Effector memory CD8-positive, alpha-beta T cell (primary cell): ENCODE measurements at regions not wholly inside any gene's neighbourhood (a gene's known extent, or its start where the extent isn't known, plus 50 kb on each side); places are given as distances from the start of the nearest gene placed in this dataset.

Experiments used
- ATAC-seq: fragments of 150-1000 bp; cut with Tn5 transposase; replicated peaks from 2 replicates; pipeline ENCODE4 v1.10.0; 2021; ENCODE audit warnings: mild to moderate bottlenecking, moderate library complexity
- DNase-seq, 3 experiments: peaks; one replicate each; pipeline ENCODE4 v3.0.0; 2021
- H3K27ac Mint-ChIP-seq, 2 donors: one replicate each; pipeline ENCODE4 v1.8.0; 2022; ENCODE audit warnings: mild to moderate bottlenecking in 2 of 2, mixed read lengths in 2 of 2, moderate library complexity in 2 of 2
- H3K27me3 Mint-ChIP-seq, 2 donors: one replicate each; pipeline ENCODE4 v1.8.0; 2022; ENCODE audit warnings: mixed read lengths in 2 of 2
- H3K36me3 Mint-ChIP-seq: one replicate; pipeline ENCODE4 v1.8.0; 2022; ENCODE audit warnings: mild to moderate bottlenecking, moderate library complexity, mixed read lengths; ENCODE audit not compliant: insufficient read depth
- H3K4me1 Mint-ChIP-seq, 2 donors: one replicate each; pipeline ENCODE4 v1.8.0; 2022; ENCODE audit warnings: low read depth in 2 of 2, mixed read lengths in 2 of 2
- H3K4me3 Mint-ChIP-seq, 2 donors: one replicate each; pipeline ENCODE4 v1.8.0; 2022; ENCODE audit warnings: mild to moderate bottlenecking in 2 of 2, mixed read lengths in 2 of 2, moderate library complexity in 2 of 2
- H3K9me3 Mint-ChIP-seq, 2 donors: one replicate each; pipeline ENCODE4 v1.8.0; 2022; ENCODE audit warnings: mixed read lengths in 2 of 2

DNA sequence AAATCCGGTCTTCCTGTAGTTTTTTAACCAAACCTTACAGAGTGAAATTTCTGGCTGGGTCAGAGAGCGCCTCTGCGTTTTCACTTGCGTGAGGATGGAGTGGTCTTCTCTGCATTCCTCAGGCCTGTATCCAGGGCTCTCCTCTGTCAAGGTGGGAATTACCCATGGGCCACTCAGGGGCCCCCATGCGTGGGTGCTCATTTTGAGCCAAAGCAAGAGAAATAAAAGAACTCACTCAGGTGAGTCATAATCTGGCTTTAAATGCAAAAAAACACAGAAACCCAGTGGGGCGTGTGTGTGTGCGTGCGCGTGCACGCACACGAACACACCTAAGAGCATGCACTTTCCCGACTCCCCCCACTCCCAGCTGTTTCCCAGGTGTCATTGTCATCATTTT lies 104.0 kb upstream of the PWP1 start:
- Mint-ChIP-seq H3K27me3 (peaks cover 0 to 4% of the 10 kb centered on the region in 2 donors), H3K36me3 (peaks cover 4% of the 10 kb centered on the region), H3K27ac (no peak overlapping the region), H3K9me3 (peaks cover 0 to 3% of the 10 kb centered on the region in 2 donors), H3K4me3 (no peak overlapping the region), H3K4me1 (peaks cover 0 to 6% of the 10 kb centered on the region in 2 donors)
- DNase-seq: no peak
- ATAC-seq: no peak

DNA sequence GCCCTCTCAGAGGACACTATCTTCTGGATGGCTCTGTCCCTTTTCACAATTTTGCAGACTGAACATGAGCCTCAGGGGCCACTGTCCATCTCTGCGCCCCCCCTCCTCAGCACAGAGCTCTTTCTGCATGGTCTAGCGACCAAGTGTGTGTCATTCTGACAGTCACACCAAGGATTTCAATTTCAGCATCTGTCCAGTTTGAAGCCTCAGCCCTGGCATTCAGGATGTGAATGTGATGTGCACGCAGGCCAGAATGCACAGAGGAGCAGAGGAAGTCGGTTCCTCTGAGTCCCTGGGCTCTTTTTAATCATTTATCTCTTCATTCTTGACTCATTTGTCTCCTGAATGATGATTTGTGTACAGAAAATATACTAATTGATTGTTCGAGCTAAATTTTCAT lies 102.0 kb upstream of the PWP1 start:
- no peak for DNase-seq
- H3K4me1 Mint-ChIP-seq: peaks cover 0 to 4% of the 10 kb centered on the region in 2 donors
- peaks cover 0 to 12% of the 10 kb centered on the region in 2 donors for H3K9me3 Mint-ChIP-seq
- H3K27ac Mint-ChIP-seq: no peak overlapping the region
- H3K36me3 Mint-ChIP-seq: peaks cover 4% of the 10 kb centered on the region
- peaks cover 0 to 13% of the 10 kb centered on the region in 2 donors for H3K27me3 Mint-ChIP-seq
- H3K4me3 Mint-ChIP-seq: no peak overlapping the region
- ATAC-seq: no peak

DNA sequence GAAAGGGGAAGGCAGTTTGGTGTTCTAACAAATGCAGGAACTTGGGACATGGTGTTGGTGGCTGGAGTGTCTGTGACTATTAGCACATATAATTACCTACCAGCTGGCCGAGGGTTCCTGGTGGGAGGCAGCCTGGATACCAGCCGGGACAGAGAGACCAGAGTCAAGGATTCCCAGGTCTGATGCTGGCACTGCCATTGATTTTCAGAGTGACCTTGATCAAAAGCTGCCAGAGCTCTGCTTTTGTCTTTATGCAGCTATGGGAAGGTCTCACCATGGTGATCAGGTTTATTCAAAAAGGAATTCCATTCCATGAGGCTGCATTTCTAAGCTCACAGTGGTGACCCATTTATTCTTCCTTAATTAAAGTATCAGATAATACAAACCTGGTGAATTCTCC lies 101.0 kb upstream of the PWP1 start:
- H3K27ac Mint-ChIP-seq: no peak overlapping the region
- peaks cover 0 to 4% of the 10 kb centered on the region in 2 donors for H3K4me1 Mint-ChIP-seq
- H3K4me3 Mint-ChIP-seq: no peak overlapping the region
- ATAC-seq (no peak), DNase-seq (no peak)
- H3K36me3 Mint-ChIP-seq: no peaks in the 10 kb centered on the region
- peaks cover 0 to 12% of the 10 kb centered on the region in 2 donors for H3K9me3 Mint-ChIP-seq
- H3K27me3 Mint-ChIP-seq: peaks cover 0 to 13% of the 10 kb centered on the region in 2 donors

DNA sequence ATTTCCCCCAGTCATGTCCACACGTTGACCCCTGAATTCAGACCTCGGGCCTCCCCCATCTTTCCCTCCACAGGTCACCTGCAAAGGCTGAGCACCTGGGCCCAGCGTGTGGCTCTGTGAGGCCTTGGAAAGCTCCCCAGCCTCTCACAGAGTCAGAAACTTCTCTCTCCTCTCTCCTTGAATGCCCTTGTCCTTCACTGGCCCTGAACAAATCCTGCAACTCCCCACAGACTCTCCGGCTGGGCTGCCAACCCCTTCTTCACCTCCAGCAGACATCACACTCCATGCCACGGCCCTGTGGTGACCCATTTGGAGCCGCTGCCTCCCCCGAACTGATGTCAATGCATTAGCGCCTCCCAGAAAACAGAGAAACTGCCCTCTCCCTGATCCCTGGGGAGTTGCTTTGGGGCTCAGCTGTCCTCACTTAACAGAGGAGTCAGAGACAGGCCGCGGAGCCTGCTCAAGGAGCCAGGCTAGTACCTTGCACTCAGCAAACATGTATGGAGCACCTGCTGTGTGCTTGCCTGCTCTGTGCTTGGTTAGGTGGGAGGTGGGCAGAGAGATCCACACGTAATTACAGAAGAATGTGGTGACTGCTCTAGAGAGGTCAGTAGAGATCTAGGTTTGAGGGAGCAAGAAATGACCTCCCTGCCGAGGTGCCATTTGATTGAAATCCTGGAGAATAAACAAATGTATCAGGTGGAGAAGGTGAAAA lies 99.2 kb upstream of the PWP1 start:
- Mint-ChIP-seq H3K36me3 (no peaks in the 10 kb centered on the region), H3K4me3 (no peak overlapping the region), H3K27ac (no peak overlapping the region), H3K4me1 (peaks cover 0 to 4% of the 10 kb centered on the region in 2 donors), H3K9me3 (peaks cover 1 to 12% of the 10 kb centered on the region in 2 donors), H3K27me3 (peaks cover 0 to 13% of the 10 kb centered on the region in 2 donors)
- no peak for ATAC-seq
- DNase-seq: no peak

DNA sequence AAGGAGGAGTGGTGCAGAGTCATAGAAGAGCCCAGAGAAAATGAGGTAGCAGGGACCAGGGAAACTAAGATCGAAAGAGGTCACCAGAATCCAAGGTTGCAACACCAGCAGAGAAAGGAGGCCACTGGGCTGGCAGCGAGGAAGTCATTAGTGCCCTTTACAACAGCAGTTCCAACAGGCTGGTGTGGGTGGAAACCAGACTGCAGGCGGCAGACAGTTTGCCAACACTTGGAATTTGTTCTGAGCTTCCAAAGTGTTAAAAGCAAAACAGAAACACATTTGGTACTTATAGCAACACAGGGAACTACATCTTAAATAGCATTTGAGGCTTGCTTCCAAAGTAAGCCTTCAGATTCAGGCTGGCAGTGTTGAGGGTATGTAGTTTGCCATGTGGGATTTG lies 95.2 kb upstream of the PWP1 start:
- Mint-ChIP-seq H3K27me3 (peaks cover 0 to 13% of the 10 kb centered on the region in 2 donors), H3K27ac (no peak overlapping the region), H3K4me3 (no peak overlapping the region)

DNA sequence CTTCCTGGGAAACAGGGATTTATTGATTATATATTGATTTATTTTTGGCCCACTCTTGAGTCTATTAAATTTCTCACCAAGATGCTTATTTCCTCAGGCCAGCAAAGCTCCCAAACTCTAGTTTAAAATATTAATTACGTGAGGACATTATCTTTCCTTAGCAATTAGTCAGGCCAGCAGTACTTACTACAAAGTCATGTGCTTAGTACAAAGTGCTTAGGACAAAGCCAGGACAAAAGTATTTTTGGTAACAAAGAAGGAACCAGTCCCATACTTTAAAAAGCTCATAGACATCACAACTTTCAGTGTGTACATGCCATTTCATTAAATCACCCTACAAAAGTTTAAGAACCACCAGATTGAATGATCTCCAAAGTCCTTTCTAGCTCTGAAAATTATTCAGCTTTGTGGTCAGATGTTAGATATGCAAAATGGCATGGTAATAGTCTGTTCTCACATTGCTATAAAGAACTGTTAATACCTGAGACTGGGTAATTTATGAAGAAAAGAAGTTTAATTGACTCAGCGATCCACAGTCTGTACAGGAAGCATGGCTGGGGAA lies 94.7 kb upstream of the PWP1 start:
- no peak for DNase-seq
- H3K4me1 Mint-ChIP-seq: no peaks in the 10 kb centered on the region
- H3K36me3 Mint-ChIP-seq: peaks cover under 1% of the 10 kb centered on the region
- ATAC-seq: no peak
- H3K27me3 Mint-ChIP-seq: peaks cover 0 to 13% of the 10 kb centered on the region in 2 donors
- no peak overlapping the region for H3K4me3 Mint-ChIP-seq
- peaks cover 1 to 12% of the 10 kb centered on the region in 2 donors for H3K9me3 Mint-ChIP-seq
- H3K27ac Mint-ChIP-seq: no peak overlapping the region

More for the DNA sequence above, 95.2 kb upstream of the PWP1 start:
- Mint-ChIP-seq H3K36me3 (no peaks in the 10 kb centered on the region), H3K4me1 (no peaks in the 10 kb centered on the region), H3K9me3 (peaks cover 1 to 12% of the 10 kb centered on the region in 2 donors)
- DNase-seq (no peak), ATAC-seq (no peak)

DNA sequence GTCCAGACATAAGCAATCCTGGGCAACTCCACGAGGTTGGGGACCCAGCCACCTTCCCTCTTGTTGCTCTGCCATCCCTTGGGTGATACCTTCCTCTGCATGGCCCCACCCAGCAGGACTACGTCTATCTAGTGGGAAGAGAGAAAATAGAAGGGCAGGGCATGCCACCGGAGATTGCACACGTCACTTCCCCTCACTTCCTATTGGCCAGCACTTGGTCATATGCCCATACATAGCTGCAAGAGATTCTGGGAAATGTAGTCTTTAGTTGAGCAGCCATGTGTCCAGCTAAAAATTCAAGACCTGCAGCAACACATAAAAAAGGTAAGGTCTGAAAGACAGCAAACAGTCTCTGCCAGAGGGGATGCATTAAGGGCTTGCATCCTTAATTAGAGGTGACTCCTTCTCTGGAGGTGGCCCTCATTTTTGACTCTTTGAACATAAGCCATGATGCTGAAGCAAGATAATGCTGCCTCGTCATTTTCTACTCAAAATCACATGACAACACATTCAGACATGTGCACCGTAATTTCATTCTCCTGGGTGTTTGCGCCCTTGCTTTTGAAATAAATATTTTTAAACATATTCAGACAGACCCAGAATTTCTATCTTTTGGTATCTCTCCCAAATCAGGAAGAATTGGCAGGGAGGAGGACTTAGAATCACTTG lies 91.8 kb upstream of the PWP1 start:
- DNase-seq: no peak
- no peak for ATAC-seq
- no peaks in the 10 kb centered on the region for H3K4me1 Mint-ChIP-seq
- peaks cover 3% of the 10 kb centered on the region for H3K36me3 Mint-ChIP-seq
- no peak overlapping the region for H3K4me3 Mint-ChIP-seq
- H3K27me3 Mint-ChIP-seq: no peaks in the 10 kb centered on the region
- H3K9me3 Mint-ChIP-seq: peaks cover 0 to 1% of the 10 kb centered on the region in 2 donors
- no peak overlapping the region for H3K27ac Mint-ChIP-seq

DNA sequence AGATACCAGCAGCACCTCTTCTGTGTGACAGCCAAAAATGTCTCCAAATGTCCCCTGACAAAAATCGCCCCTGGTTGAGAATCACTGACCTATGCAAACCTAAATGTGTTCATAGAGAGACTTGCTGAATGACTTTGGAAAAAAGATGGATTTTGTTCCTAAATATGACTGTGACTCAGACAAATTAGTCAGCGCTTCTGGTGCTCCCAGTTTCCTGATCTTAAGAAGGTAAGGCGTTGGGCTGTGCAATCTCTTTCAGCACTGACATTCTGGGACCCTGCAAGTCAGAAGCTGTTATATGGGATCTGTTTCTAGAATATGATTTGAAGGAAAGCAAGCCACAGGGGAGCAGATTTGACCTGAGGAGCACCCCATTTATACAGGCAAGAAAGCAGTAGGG lies 90.6 kb upstream of the PWP1 start:
- ATAC-seq: no peak
- no peak for DNase-seq
- no peak overlapping the region for H3K27ac Mint-ChIP-seq
- H3K36me3 Mint-ChIP-seq: peaks cover 3% of the 10 kb centered on the region
- no peaks in the 10 kb centered on the region for H3K4me1 Mint-ChIP-seq
- H3K9me3 Mint-ChIP-seq: peaks cover 0 to 1% of the 10 kb centered on the region in 2 donors
- H3K4me3 Mint-ChIP-seq: no peak overlapping the region
- H3K27me3 Mint-ChIP-seq: no peaks in the 10 kb centered on the region

DNA sequence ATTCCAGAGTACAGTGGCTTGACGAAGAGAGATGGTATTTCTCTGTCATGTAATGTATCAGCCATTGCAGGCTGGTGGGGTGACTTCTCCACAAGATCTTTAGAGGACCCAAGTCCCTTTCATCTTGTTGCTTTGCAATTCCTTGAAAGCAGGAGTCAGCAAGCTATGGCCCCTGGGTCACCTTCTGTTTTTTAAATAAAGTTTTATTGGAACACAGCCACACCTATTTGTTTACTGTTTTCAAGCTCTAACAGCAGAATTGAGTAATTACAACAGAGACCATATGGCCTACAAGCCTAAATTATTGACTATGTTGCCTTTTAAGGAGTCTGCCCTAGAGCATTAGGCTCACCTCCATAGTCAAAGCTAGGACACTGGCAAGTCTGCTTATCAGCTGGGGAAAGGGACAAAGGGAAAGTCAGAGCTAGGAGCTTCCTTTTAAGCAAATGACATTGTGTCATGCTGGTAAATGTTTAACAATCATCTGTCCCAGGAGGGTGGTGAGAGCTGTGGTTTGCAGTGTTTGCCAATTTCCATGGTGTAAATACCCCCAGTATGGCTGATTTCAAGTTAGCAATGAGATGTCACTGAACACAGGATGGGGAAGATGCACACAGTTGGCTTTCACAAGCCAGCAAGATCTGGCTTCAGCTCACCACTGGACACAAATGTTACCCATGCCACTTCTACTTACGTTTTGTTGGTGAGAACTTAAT lies 87.7 kb upstream of the PWP1 start:
- no peak overlapping the region for H3K27ac Mint-ChIP-seq
- no peaks in the 10 kb centered on the region for H3K9me3 Mint-ChIP-seq
- no peak for ATAC-seq
- no peak overlapping the region for H3K4me3 Mint-ChIP-seq
- no peaks in the 10 kb centered on the region for H3K4me1 Mint-ChIP-seq
- H3K27me3 Mint-ChIP-seq: no peaks in the 10 kb centered on the region
- no peak for DNase-seq
- H3K36me3 Mint-ChIP-seq: peaks cover 3% of the 10 kb centered on the region

DNA sequence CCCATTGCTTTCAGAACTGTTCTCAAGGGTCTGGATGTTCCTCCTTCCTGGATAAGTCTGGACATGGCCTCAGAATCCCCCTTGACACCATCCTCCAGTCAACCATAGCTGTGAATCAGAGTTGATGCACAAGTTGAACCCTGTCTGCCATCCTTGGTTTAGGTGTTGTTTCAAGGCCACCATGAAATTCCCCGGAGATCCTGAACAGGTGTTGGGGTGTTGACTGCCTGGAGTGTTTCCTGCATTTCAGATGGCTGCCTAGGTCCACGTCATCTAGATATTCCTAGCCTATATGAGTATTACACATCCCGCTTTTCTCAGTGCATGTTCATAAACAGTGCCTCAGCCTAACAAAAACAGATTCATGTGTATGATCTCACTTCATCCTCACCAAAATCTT lies 86.7 kb upstream of the PWP1 start:
- no peak overlapping the region for H3K4me3 Mint-ChIP-seq
- no peaks in the 10 kb centered on the region for H3K9me3 Mint-ChIP-seq
- no peaks in the 10 kb centered on the region for H3K27me3 Mint-ChIP-seq
- no peaks in the 10 kb centered on the region for H3K4me1 Mint-ChIP-seq
- no peak overlapping the region for H3K27ac Mint-ChIP-seq
- DNase-seq (no peak), ATAC-seq (no peak)
- peaks cover 3% of the 10 kb centered on the region for H3K36me3 Mint-ChIP-seq

DNA sequence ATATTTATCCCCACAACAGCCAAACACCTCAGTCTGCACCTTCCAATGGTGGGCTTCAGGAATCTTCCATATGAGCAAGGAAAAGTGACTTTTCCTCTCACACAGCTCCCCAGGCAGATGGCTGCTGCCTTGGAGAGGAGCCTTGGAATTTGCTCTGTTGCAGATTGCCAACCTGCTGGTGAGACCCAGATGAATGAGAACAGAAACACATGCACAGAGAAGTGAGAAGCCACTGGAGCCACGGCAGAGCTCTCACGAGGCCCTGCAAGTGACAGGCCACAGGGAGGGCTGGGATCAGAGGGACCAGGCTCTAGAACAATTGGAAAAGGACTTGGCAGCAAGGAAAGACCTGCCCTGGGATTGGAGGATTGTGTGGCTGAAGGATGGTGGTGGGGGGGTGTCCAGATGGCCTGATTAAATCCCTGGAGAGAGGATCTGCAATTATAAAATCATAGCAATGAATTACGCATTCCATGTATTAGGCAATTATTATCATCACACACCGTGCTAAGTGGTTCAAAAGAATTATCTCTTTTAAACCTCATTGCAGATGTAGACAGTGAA lies 84.9 kb upstream of the PWP1 start:
- Mint-ChIP-seq H3K4me1 (peaks cover 0 to 2% of the 10 kb centered on the region in 2 donors), H3K9me3 (no peaks in the 10 kb centered on the region), H3K36me3 (peaks cover 3% of the 10 kb centered on the region), H3K27ac (peak overlapping the region in 1 of 2 donors; percentile 32), H3K27me3 (no peaks in the 10 kb centered on the region), H3K4me3 (no peak overlapping the region)
- no peak for ATAC-seq
- DNase-seq: no peak

DNA sequence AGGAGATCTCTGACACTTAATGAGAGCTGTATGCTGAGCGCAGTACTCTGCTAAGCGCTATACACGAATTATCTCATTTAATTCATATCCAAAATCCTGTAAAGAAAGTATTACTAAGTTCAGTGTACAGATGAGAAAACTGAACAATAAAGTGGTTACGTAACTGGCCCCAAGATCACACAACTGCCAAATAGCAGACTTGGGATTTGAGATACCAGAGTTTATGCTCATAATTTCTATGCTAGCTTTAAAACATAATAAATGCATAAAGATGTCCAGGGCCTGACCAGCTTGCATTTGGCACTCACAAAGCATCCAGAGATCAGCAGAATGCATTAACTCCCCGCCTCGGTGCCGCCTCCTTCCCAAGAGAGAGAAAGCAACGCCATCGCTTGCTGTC lies 83.2 kb upstream of the PWP1 start:
- Mint-ChIP-seq H3K4me1 (peaks cover 0 to 2% of the 10 kb centered on the region in 2 donors), H3K27me3 (no peaks in the 10 kb centered on the region), H3K27ac (no peak overlapping the region)

DNA sequence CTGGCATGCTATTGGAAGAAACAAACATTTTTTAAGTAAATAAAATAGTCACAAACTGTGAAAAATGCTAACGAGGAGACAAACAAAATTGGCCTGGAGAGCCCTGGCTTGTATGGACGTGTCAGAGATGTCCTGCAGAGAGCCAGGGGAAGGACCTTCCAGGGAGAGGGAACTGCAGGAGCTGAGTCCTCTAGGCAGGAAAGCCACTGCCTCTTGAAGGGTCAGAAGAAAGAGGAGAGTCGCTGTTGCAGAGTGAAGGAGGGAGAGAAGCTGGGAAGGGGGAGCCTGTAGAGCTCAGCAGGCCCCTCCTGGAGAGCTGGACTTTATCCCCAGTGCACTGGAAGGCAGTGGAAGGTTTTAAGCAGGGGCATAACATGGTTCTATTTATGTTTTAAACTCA lies 80.3 kb upstream of the PWP1 start:
- no peak for ATAC-seq
- no peak overlapping the region for H3K4me3 Mint-ChIP-seq
- no peaks in the 10 kb centered on the region for H3K9me3 Mint-ChIP-seq
- no peak for DNase-seq
- peaks cover 17% of the 10 kb centered on the region for H3K36me3 Mint-ChIP-seq
- peaks cover 0 to 2% of the 10 kb centered on the region in 2 donors for H3K4me1 Mint-ChIP-seq
- H3K27ac Mint-ChIP-seq: no peak overlapping the region
- H3K27me3 Mint-ChIP-seq: no peaks in the 10 kb centered on the region

More for the DNA sequence above, 83.2 kb upstream of the PWP1 start:
- ATAC-seq (no peak), DNase-seq (no peak)
- Mint-ChIP-seq H3K36me3 (peaks cover under 1% of the 10 kb centered on the region), H3K9me3 (no peaks in the 10 kb centered on the region), H3K4me3 (no peak overlapping the region)
